GM12891 (cell line): ENCODE measurements at regions not wholly inside any gene's neighbourhood (a gene's known extent, or its start where the extent isn't known, plus 50 kb on each side); places are given as distances from the start of the nearest gene placed in this dataset.

Experiments used
- DNase-seq: peaks from one replicate; pipeline ENCODE4 v3.0.0; 2011; ENCODE audit warnings: low spot score; ENCODE audit not compliant: insufficient read length
- FAIRE-seq: peaks from 2 replicates; lab custom pipeline; 2011; peaks lifted over from hg19 to GRCh38; lab: Jason Lieb, UNC
- PAX5 ChIP-seq: IDR thresholded peaks from 2 replicates; pipeline ENCODE4 v1.6.1; 2011; ENCODE audit warnings: low read length, moderate library complexity, mild to moderate bottlenecking; ENCODE audit not compliant: insufficient read depth, severe bottlenecking
- POLR2A ChIP-seq: IDR thresholded peaks from 2 replicates; pipeline ENCODE4 v1.6.1; 2011; ENCODE audit warnings: low read depth, low read length, control low read depth
- POLR2AphosphoS5 ChIP-seq: IDR thresholded peaks from 2 replicates; pipeline ENCODE4 v1.6.1; 2011; ENCODE audit warnings: low read depth, low read length, control low read depth
- POU2F2 ChIP-seq: IDR thresholded peaks from 2 replicates; pipeline ENCODE4 v1.6.1; 2011; ENCODE audit warnings: low read depth, mild to moderate bottlenecking, control low read depth, low read length, moderate library complexity
- SPI1 ChIP-seq: IDR thresholded peaks from 2 replicates; pipeline ENCODE4 v1.6.1; 2011; ENCODE audit warnings: low read depth, low read length, control low read depth
- TAF1 ChIP-seq: IDR thresholded peaks from 2 replicates; pipeline ENCODE4 v1.6.1; 2011; ENCODE audit warnings: low read depth, low read length, control low read depth

DNA sequence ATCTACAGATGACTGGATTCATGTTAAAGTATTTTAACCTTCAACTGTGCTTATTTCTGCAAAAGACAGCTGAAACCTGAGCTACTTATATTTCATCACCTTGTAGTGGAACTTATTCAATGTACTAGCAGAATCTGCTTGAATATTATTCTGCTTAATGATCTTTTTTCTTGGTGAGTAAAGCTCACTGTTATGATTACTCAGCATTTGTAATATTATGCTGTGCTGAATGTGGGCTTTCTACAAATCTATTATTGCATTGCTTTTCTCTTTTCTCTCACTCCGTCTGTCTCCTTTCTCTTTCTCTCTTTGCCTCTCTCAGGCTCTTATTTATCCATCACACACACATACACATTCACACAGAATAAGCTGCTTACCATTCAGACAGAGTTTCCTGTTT, 98.7 kb upstream of the TMEM196 start:
- FAIRE-seq (no peak), DNase-seq (no peak)
- TF ChIP-seq TAF1 (no peak), SPI1 (no peak), POLR2AphosphoS5 (no peak), POLR2A (no peak), PAX5 (no peak), POU2F2 (no peak)

DNA sequence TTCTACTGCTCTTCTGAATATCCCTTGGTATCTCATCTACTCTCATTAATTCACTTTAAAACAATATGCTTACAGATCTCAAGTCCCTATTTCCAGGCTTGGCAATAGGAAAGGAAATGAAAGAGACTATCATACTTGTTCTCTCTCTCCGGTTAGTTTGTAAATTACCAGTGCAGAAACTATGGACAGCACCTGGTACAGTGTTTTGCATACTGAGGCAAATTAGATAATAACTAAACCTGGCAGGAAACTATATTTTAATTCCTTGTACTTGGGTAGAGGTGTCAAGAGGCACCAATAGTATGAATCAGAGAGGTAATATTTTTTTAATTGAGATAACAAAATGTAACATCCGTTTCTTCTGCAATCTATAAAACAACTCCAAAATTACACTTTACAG, 97.7 kb upstream of the TMEM196 start:
- no peak for FAIRE-seq

DNA sequence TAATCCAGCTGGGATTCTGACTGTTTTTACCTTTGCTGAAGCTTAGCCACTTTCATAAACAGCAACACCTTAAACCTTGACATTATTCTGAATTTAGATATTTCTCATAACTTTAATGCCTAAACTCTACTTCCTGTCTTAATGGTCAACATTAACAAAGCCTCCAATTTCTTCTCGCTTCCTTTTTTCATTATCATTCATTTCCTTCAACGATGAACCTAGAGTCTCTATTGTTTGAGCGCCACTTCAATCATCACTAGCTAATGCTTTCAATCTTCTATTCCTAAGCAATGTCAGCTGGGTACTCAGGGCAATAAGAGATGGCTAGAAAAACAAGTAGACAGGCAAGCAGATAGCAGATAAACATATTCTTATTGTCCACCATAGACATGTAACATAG, 96.6 kb upstream of the TMEM196 start:
- TF ChIP-seq SPI1 (no peak), POLR2A (no peak), TAF1 (no peak), POLR2AphosphoS5 (no peak), POU2F2 (no peak), PAX5 (no peak)
- DNase-seq: no peak
- FAIRE-seq: no peak

More for the DNA sequence above, 97.7 kb upstream of the TMEM196 start:
- no peak for DNase-seq
- no peak for TF ChIP-seq SPI1
- TF ChIP-seq POU2F2: no peak
- no peak for TF ChIP-seq PAX5
- TF ChIP-seq POLR2A: no peak
- no peak for TF ChIP-seq POLR2AphosphoS5
- no peak for TF ChIP-seq TAF1

DNA sequence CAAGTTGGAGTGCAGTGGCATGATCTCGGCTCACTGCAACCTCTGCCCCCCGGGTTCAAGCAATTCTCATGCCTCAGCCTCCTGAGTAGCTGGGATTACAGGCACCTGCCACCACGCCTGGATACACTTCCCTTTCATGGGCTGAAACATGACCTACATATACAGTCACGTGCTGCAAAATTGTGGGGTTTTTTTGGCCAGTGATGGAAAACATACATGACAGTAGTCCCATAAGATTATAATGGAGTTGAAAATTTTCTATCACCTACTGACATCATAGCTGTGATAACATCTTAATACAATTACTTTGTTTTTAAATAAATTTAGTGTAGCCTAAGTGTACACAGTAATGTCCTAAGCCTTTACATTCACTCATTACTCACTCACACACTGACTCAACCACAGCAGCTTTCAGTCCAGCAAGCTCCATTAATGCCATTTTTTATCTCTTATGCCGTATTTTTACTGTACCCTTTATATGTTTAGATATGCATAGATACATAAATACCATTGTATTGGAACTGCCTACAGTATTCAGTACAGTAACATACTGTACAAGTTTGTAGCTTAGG, 79.9 kb upstream of the TMEM196 start:
- DNase-seq: no peak
- TF ChIP-seq POU2F2 (no peak), TAF1 (no peak), POLR2AphosphoS5 (no peak), POLR2A (no peak), PAX5 (no peak), SPI1 (no peak)
- FAIRE-seq: no peak

DNA sequence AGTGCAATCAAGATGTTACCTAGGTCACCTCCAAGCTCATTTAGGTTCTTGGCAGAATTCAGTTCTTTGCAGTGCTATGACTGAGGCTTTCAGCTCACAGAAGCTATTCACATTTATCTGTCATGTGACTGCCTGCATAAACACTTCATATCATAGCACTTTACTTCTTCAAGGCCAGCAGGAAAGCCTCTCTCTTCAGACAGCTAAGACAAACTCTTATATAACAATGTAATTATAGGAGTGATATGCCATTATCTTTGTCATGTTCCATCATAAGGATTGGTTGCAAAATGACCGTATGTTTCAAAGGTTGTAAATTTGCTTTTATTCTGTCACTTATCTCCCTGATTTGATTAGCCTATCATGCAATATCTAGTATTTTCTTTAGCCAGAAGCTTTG, 78.8 kb upstream of the TMEM196 start:
- DNase-seq: no peak
- TF ChIP-seq PAX5: no peak
- no peak for TF ChIP-seq POLR2AphosphoS5
- TF ChIP-seq SPI1: no peak
- TF ChIP-seq POU2F2: no peak
- no peak for TF ChIP-seq POLR2A
- TF ChIP-seq TAF1: no peak
- no peak for FAIRE-seq

DNA sequence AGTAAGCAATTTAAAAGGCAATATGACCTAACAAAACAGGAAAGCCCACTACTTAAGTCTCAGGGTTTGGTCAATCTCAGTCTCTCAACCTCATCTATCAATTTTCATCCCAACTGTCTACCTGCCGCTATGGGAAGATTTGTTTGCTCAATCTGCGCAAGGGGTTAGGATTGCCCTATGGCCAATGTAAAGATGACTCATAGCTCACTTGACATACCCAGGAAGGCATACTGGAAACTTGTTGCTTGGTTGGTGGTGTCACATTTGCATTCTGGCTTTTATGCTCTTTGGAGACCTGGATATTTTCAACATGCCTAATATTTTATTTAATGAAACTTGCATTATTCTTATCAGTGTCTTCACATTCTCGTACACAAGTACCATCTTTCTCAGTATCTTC, 78.1 kb upstream of the TMEM196 start:
- DNase-seq (no peak), FAIRE-seq (no peak)
- TF ChIP-seq PAX5 (no peak), POLR2AphosphoS5 (no peak), TAF1 (no peak), POLR2A (no peak), POU2F2 (no peak), SPI1 (no peak)

DNA sequence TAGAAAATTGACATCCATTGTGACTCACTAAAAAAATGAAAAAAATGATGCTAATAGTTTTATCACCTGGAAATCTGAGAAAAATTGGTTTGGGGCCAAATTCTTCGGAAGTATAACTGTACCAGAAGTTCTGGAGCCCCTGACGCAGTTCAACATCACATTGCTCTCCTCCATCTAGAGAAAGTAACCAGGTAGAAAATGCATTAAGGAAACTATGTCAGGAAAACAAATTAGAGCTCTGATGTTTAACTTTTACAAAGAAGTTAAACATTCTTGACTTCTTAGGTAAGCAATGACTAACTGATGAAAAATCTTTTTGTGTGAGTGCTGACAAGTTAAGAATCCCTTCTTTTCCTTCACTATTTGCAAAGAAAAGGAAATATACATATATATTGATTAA, 61.1 kb upstream of the TMEM196 start:
- no peak for TF ChIP-seq POU2F2
- no peak for TF ChIP-seq SPI1
- no peak for TF ChIP-seq POLR2AphosphoS5
- TF ChIP-seq POLR2A: no peak
- TF ChIP-seq TAF1: no peak
- no peak for TF ChIP-seq PAX5
- FAIRE-seq: no peak
- DNase-seq: no peak

DNA sequence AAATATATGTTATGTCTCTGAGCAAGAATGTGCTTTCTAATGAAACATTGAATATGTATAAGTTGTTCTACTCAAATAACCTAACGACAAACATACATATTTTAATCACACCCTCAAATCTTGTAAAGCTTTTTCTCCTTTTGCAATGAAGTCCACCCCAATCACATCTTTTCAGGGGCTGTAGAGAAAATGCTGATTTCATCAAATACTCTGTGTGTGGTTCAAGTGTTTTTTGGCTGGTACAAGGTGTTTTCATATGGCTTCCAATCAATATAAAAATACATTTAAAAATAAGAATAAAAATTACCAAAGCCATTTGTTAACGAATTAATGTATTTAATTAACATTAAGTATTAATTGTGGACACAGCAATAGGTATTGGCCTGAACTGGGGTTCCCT, 57.2 kb upstream of the TMEM196 start:
- DNase-seq (no peak), FAIRE-seq (no peak)
- TF ChIP-seq PAX5 (no peak), POU2F2 (no peak), SPI1 (no peak), POLR2AphosphoS5 (no peak), TAF1 (no peak), POLR2A (no peak)
